ENCODE measurements at regions not wholly inside any gene's neighbourhood (a gene's known extent, or its start where the extent isn't known, plus 50 kb on each side); places are given as distances from the start of the nearest gene placed in this dataset.

DNA sequence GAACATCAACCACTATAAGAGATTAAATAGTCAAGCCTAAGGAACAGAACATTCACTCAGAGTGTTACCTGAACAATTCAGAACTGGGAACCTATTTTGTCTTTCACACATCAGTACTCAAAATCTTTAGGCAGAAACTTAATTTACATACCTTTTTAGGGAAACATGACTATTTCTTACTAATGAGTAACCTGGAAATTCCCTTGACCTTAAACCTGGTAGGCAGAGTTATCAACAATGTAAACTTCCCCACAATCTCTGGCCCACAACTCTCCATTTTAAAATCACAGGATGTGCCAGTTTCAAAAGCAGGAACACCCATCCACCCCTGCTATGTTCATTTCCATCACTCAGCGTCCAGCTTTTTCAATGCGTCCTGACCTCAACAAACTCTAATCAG, 132.9 kb upstream of the ANKFN1 start:
- TF ChIP-seq POLR2AphosphoS5 (IDR thresholded peaks at IDR 0.05) (no peak), CTCF (IDR thresholded peaks at IDR 0.05) (no peak), POLR2A (IDR thresholded peaks at IDR 0.05) (no peak)

Data from breast epithelium (tissue), 3 donors.